ENCODE measurements at regions not wholly inside any gene's neighbourhood (a gene's known extent, or its start where the extent isn't known, plus 50 kb on each side); places are given as distances from the start of the nearest gene placed in this dataset.

- no peak overlapping the region for H3K4me2 ChIP-seq (ENCODE audit: insufficient read depth, low read length)
- no peaks in the 10 kb centered on the region for H3K4me1 ChIP-seq (ENCODE audit: insufficient read depth, low read length)
- H2AFZ ChIP-seq (ENCODE audit: low read length) = peak overlapping the region; percentile 10
- H3K36me3 ChIP-seq (ENCODE audit: insufficient read depth, low read length) = no peaks in the 10 kb centered on the region
- TF ChIP-seq CTCF (IDR thresholded peaks at IDR 0.05; ENCODE audit: extremely low read depth, low read depth, low read length) = no peak
- DNase-seq (ENCODE audit: insufficient read length, low spot score, missing footprints) = no peak
- H3K27ac ChIP-seq (ENCODE audit: low read depth, low read length) = no peak overlapping the region
- H3K9me3 ChIP-seq (ENCODE audit: low read depth, low read length) = no peaks in the 10 kb centered on the region
- H4K20me1 ChIP-seq (ENCODE audit: insufficient read depth, low read length) = no peaks in the 10 kb centered on the region
- H3K27me3 ChIP-seq (ENCODE audit: insufficient read depth, low read length) = no peaks in the 10 kb centered on the region
- no peaks in the 10 kb centered on the region for H3K79me2 ChIP-seq (ENCODE audit: insufficient read depth, low read length)
- H3K4me3 ChIP-seq (ENCODE audit: insufficient read depth, low read length) = no peak overlapping the region
Measured at GRCh38 chr7:46738165-46738564, 817.1 kb upstream of the IGFBP3 start.

GRCh38 chr7:46725838-46726237 lies 804.8 kb upstream of the IGFBP3 start:
- Histone ChIP-seq H3K27me3 (ENCODE audit: insufficient read depth, low read length) (no peaks in the 10 kb centered on the region), H3K36me3 (ENCODE audit: insufficient read depth, low read length) (no peaks in the 10 kb centered on the region), H3K79me2 (ENCODE audit: insufficient read depth, low read length) (no peaks in the 10 kb centered on the region), H4K20me1 (ENCODE audit: insufficient read depth, low read length) (no peaks in the 10 kb centered on the region), H3K4me2 (ENCODE audit: insufficient read depth, low read length) (no peak overlapping the region), H3K27ac (ENCODE audit: low read depth, low read length) (no peak overlapping the region), H3K4me1 (ENCODE audit: insufficient read depth, low read length) (no peaks in the 10 kb centered on the region), H3K9me3 (ENCODE audit: low read depth, low read length) (no peaks in the 10 kb centered on the region), H3K4me3 (ENCODE audit: insufficient read depth, low read length) (no peak overlapping the region), H2AFZ (ENCODE audit: low read length) (no peak overlapping the region)
- TF ChIP-seq CTCF (IDR thresholded peaks at IDR 0.05; ENCODE audit: extremely low read depth, low read depth, low read length) = no peak
- DNase-seq (ENCODE audit: insufficient read length, low spot score, missing footprints) = no peak

DNA sequence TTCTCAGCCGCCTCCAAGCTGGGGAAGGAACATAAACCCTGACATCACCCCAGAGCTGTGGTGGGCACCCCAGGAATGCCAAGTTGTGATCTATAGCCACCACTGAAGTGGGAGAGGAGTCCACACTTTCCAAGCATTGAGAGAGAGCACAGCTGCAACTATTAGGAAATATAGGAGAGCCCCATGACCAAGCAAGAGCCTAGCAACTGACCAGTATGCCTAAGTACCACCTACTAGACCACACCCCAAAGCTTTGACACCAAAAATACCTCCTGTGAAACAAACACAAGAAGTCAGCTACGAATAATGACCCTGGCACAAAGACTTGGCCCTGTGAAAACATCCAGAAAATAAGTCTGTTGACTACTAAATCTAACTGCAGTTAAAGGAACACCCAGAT lies 804.1 kb upstream of the IGFBP3 start:
- Histone ChIP-seq H3K4me3 (ENCODE audit: insufficient read depth, low read length) (no peak overlapping the region), H3K27me3 (ENCODE audit: insufficient read depth, low read length) (no peaks in the 10 kb centered on the region), H2AFZ (ENCODE audit: low read length) (no peak overlapping the region), H4K20me1 (ENCODE audit: insufficient read depth, low read length) (no peaks in the 10 kb centered on the region), H3K4me2 (ENCODE audit: insufficient read depth, low read length) (no peak overlapping the region), H3K36me3 (ENCODE audit: insufficient read depth, low read length) (no peaks in the 10 kb centered on the region), H3K27ac (ENCODE audit: low read depth, low read length) (no peak overlapping the region), H3K9me3 (ENCODE audit: low read depth, low read length) (no peaks in the 10 kb centered on the region), H3K79me2 (ENCODE audit: insufficient read depth, low read length) (no peaks in the 10 kb centered on the region), H3K4me1 (ENCODE audit: insufficient read depth, low read length) (no peaks in the 10 kb centered on the region)
- DNase-seq (ENCODE audit: insufficient read length, low spot score, missing footprints) = no peak
- TF ChIP-seq CTCF (IDR thresholded peaks at IDR 0.05; ENCODE audit: extremely low read depth, low read depth, low read length) = no peak

DNA sequence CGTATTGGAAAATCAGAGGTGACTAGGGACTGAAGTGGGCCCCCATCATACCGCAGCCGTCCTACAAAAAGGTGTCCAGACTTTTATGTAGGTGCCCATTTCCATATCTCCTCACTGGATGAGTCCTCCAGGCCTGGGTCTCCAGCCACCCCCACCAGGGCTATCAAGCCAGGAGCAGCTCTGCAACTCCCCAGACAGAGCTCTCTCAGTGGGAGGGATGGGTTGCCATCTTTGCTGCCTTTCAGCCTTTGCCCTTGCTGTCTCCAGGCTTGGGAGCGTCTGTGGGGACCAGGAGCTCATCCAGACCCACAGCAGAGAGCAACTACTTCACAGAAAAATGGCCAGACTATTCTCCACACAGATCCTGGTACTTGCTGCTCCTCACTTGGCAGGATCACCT lies 802.7 kb upstream of the IGFBP3 start:
- H3K36me3 ChIP-seq (ENCODE audit: insufficient read depth, low read length) = no peaks in the 10 kb centered on the region
- H4K20me1 ChIP-seq (ENCODE audit: insufficient read depth, low read length) = no peaks in the 10 kb centered on the region
- no peak overlapping the region for H3K4me3 ChIP-seq (ENCODE audit: insufficient read depth, low read length)
- H3K79me2 ChIP-seq (ENCODE audit: insufficient read depth, low read length) = no peaks in the 10 kb centered on the region
- H3K9me3 ChIP-seq (ENCODE audit: low read depth, low read length) = no peaks in the 10 kb centered on the region
- H2AFZ ChIP-seq (ENCODE audit: low read length) = no peak overlapping the region
- no peak overlapping the region for H3K4me2 ChIP-seq (ENCODE audit: insufficient read depth, low read length)
- no peaks in the 10 kb centered on the region for H3K4me1 ChIP-seq (ENCODE audit: insufficient read depth, low read length)
- H3K27me3 ChIP-seq (ENCODE audit: insufficient read depth, low read length) = no peaks in the 10 kb centered on the region
- DNase-seq (ENCODE audit: insufficient read length, low spot score, missing footprints) = no peak
- H3K27ac ChIP-seq (ENCODE audit: low read depth, low read length) = no peak overlapping the region
- no peak for TF ChIP-seq CTCF (IDR thresholded peaks at IDR 0.05; ENCODE audit: extremely low read depth, low read depth, low read length)

Measured in osteoblast (primary cell).